GM23248 (cell line): ENCODE measurements at regions not wholly inside any gene's neighbourhood (a gene's known extent, or its start where the extent isn't known, plus 50 kb on each side); places are given as distances from the start of the nearest gene placed in this dataset.

Experiments
- DNase-seq: peaks from one replicate; pipeline ENCODE4 v3.0.0-alpha.2; 2015
- H2AFZ ChIP-seq: fragments of 200-600 bp; sonication (generic); 2 replicates; pipeline ENCODE4 v1.6.1; 2016; ENCODE audit warnings: antibody characterized with exemption
- H3F3A ChIP-seq: fragments of 200-600 bp; sonication (generic); 2 replicates; pipeline ENCODE4 v1.6.1; 2016; ENCODE audit warnings: mild to moderate bottlenecking, antibody characterized with exemption, mixed run types; ENCODE audit not compliant: insufficient read depth
- H3K27ac ChIP-seq: fragments of 200-600 bp; sonication (generic); 2 replicates; pipeline ENCODE4 v1.5.1; 2016; ENCODE audit warnings: mild to moderate bottlenecking
- H3K27me3 ChIP-seq: fragments of 200-600 bp; sonication (generic); replicated peaks from 2 replicates; pipeline ENCODE4 v1.6.1; 2016; ENCODE audit warnings: mild to moderate bottlenecking; ENCODE audit not compliant: insufficient read depth
- H3K36me3 ChIP-seq: fragments of 200-600 bp; sonication (generic); 2 replicates; pipeline ENCODE4 v1.6.1; 2016; ENCODE audit warnings: low read depth, mild to moderate bottlenecking
- H3K4me1 ChIP-seq: fragments of 200-600 bp; sonication (generic); 2 replicates; pipeline ENCODE4 v1.6.1; 2016; ENCODE audit warnings: mild to moderate bottlenecking; ENCODE audit not compliant: insufficient read depth
- H3K4me2 ChIP-seq: fragments of 200-600 bp; sonication (generic); one replicate; pipeline ENCODE4 v1.6.1; 2016; ENCODE audit warnings: mild to moderate bottlenecking; ENCODE audit not compliant: unreplicated experiment
- H3K4me3 ChIP-seq: fragments of 200-600 bp; sonication (generic); 2 replicates; pipeline ENCODE4 v1.5.1; 2016; ENCODE audit warnings: mild to moderate bottlenecking
- H3K79me2 ChIP-seq: fragments of 200-600 bp; sonication (generic); 2 replicates; pipeline ENCODE4 v1.6.1; 2016; ENCODE audit warnings: mild to moderate bottlenecking; ENCODE audit not compliant: insufficient read depth
- H3K9ac ChIP-seq: fragments of 200-600 bp; sonication (generic); 2 replicates; pipeline ENCODE4 v1.6.1; 2016; ENCODE audit warnings: mild to moderate bottlenecking
- H3K9me2 ChIP-seq: fragments of 200-600 bp; sonication (generic); 2 replicates; pipeline ENCODE4 v1.6.1; 2016; ENCODE audit warnings: mixed run types, mild to moderate bottlenecking, moderate library complexity; ENCODE audit not compliant: insufficient read depth
- H3K9me3 ChIP-seq: fragments of 200-600 bp; sonication (generic); one replicate; pipeline ENCODE4 v1.6.1; 2017; ENCODE audit warnings: low read depth
- H4K20me1 ChIP-seq: fragments of 200-600 bp; sonication (generic); 2 replicates; pipeline ENCODE4 v1.6.0; 2016; ENCODE audit not compliant: insufficient read depth
- EZH2 ChIP-seq: fragments of 200-600 bp; sonication (generic); IDR thresholded peaks from 2 replicates; pipeline ENCODE4 v1.6.1; 2018; ENCODE audit warnings: antibody characterized with exemption, mild to moderate bottlenecking; ENCODE audit not compliant: insufficient read depth, poor library complexity, severe bottlenecking
- EZH2phosphoT487 ChIP-seq: fragments of 200-600 bp; sonication (generic); IDR thresholded peaks from 2 replicates; pipeline ENCODE4 v1.6.1; 2018; ENCODE audit warnings: antibody characterized with exemption, moderate library complexity, mild to moderate bottlenecking, low read depth; ENCODE audit not compliant: insufficient read depth
- WGBS, 2 experiments: methylation state at CpG; one replicate each; pipeline ENCODE4 v1.1.6; 2015 to 2017; ENCODE audit warnings: low lambda C conversion rate in 2 of 2, low coverage in 1 of 2; ENCODE audit errors: missing lambda C conversion rate in 2 of 2; 5-methylcytosine and 5-hydroxymethylcytosine counted together
- in situ Hi-C: fragments of 300-500 bp; cut with MboI; formaldehyde crosslinking; loops from 2 replicates; pipeline ENCODE4 v1.15.0; 2020

GRCh38 chr6:168822376-168822775 lies 381.4 kb downstream of the SMOC2 start:
- Histone ChIP-seq H3K36me3 (no peaks in the 10 kb centered on the region), H3K4me1 (no peaks in the 10 kb centered on the region), H3K4me2 (no peak overlapping the region), H3K9me3 (no peaks in the 10 kb centered on the region), H3K9me2 (no peaks in the 10 kb centered on the region), H4K20me1 (no peaks in the 10 kb centered on the region), H3F3A (no peaks in the 10 kb centered on the region), H2AFZ (no peak overlapping the region), H3K27me3 (no peaks in the 10 kb centered on the region), H3K27ac (no peak overlapping the region), H3K9ac (no peak overlapping the region), H3K79me2 (no peaks in the 10 kb centered on the region), H3K4me3 (no peak overlapping the region)
- 32 to 39% methylated on average over 9 of the region's 9 CpGs for WGBS, 2 experiments
- in situ Hi-C loops = no loop called here
- TF ChIP-seq EZH2 (no peak), EZH2phosphoT487 (no peak)
- no peak for DNase-seq

DNA sequence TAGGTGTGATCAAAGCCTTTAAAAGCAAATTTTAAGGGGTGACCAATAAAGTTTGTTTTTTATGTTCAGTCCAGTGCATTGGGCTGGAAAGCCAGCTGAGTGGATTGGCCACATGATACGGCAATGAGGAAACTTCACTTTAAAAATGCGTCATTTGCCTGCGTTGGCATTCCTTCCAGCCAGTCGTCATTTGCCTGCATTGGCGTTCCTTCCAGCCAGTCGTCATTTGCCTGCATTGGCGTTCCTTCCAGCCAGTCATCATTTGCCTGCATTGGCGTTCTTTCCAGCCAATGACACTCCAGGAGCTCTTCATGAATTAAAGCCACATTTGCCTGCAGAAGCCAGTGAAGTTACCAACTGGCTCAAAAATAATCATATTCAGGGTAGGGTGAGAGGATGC lies 378.6 kb downstream of the SMOC2 start:
- no peak overlapping the region for H3K9ac ChIP-seq
- H3K9me3 ChIP-seq = no peaks in the 10 kb centered on the region
- TF ChIP-seq EZH2phosphoT487 (no peak), EZH2 (no peak)
- no peaks in the 10 kb centered on the region for H3K36me3 ChIP-seq
- DNase-seq = no peak
- no peak overlapping the region for H3K4me2 ChIP-seq
- H2AFZ ChIP-seq = no peak overlapping the region
- H3K27ac ChIP-seq = no peak overlapping the region
- H3K9me2 ChIP-seq = no peaks in the 10 kb centered on the region
- no peaks in the 10 kb centered on the region for H3K27me3 ChIP-seq
- in situ Hi-C loops = no loop called here
- H3K4me3 ChIP-seq = no peak overlapping the region
- H3K4me1 ChIP-seq = no peaks in the 10 kb centered on the region
- H4K20me1 ChIP-seq = no peaks in the 10 kb centered on the region
- no peaks in the 10 kb centered on the region for H3K79me2 ChIP-seq
- no peaks in the 10 kb centered on the region for H3F3A ChIP-seq
- 43 to 45% methylated on average over 8 of the region's 8 CpGs for WGBS, 2 experiments

- H3K9me3 ChIP-seq = no peaks in the 10 kb centered on the region
- in situ Hi-C loops = no loop called here
- DNase-seq = no peak
- H3K4me2 ChIP-seq = no peak overlapping the region
- 0% methylated on average over 1 of the region's 1 CpG for WGBS, 2 experiments
- H3K9ac ChIP-seq = no peak overlapping the region
- H3K9me2 ChIP-seq = no peaks in the 10 kb centered on the region
- no peak overlapping the region for H2AFZ ChIP-seq
- no peaks in the 10 kb centered on the region for H3F3A ChIP-seq
- no peaks in the 10 kb centered on the region for H3K36me3 ChIP-seq
- H3K27ac ChIP-seq = no peak overlapping the region
- no peaks in the 10 kb centered on the region for H4K20me1 ChIP-seq
- no peak for TF ChIP-seq EZH2phosphoT487
- no peak for TF ChIP-seq EZH2
- H3K4me3 ChIP-seq = no peak overlapping the region
- H3K4me1 ChIP-seq = no peaks in the 10 kb centered on the region
- no peaks in the 10 kb centered on the region for H3K79me2 ChIP-seq
- no peaks in the 10 kb centered on the region for H3K27me3 ChIP-seq
These were observed 376.7 kb downstream of the SMOC2 start for GRCh38 chr6:168817558-168818159.

DNA sequence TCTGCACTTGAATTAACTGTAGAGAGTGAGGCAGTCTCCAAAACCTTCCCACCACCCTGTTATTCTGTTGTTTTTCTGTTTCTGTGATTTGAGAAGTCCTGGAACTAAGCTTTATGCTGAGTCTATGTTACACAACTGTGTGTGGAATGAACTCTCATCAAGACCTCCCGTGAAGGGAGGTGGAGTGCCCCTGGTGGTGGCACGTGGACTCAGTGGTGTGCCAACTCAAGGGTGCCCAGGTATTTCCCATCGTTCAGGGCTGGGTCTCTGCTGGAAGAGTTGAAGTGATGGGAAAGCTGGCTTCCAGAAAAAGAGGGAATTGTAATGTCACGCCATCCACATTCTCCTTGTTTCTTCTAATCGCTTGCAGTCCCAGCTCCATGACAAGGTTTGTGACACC lies 374.2 kb downstream of the SMOC2 start:
- Histone ChIP-seq H2AFZ (no peak overlapping the region), H4K20me1 (no peaks in the 10 kb centered on the region), H3K4me1 (no peaks in the 10 kb centered on the region), H3K27ac (no peak overlapping the region), H3K4me2 (no peak overlapping the region), H3F3A (no peaks in the 10 kb centered on the region), H3K79me2 (no peaks in the 10 kb centered on the region), H3K36me3 (no peaks in the 10 kb centered on the region), H3K27me3 (no peaks in the 10 kb centered on the region), H3K9me3 (no peaks in the 10 kb centered on the region), H3K4me3 (no peak overlapping the region), H3K9ac (no peak overlapping the region), H3K9me2 (no peaks in the 10 kb centered on the region)
- DNase-seq = no peak
- WGBS, 2 experiments = 28 to 30% methylated on average over 5 of the region's 5 CpGs
- no peak for TF ChIP-seq EZH2
- TF ChIP-seq EZH2phosphoT487 = no peak
- in situ Hi-C loops = no loop called here

DNA sequence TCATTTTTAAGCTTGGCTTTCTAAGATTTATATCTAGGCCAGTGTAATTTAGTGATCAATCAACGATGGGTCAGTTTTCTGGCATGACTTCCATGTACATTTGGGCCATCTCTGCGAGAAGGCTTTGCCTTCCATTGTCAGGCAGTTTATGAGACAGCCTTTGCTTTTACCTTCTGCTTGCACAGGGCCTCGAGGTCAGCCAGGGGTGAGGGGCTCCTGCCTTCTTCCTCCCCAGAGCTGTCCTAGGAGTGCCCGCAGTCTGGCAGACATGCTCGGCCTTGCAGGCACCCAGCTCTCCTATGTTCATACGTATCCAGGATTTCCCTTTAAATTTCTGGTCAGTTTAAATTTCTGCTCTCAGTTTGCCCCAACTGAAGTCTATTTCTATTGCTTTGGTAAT lies 367.2 kb downstream of the SMOC2 start:
- no peak for DNase-seq
- Histone ChIP-seq H4K20me1 (no peaks in the 10 kb centered on the region), H3K9ac (no peak overlapping the region), H2AFZ (no peak overlapping the region), H3K36me3 (no peaks in the 10 kb centered on the region), H3K4me2 (no peak overlapping the region), H3K27ac (no peak overlapping the region), H3K79me2 (no peaks in the 10 kb centered on the region), H3F3A (no peaks in the 10 kb centered on the region), H3K9me2 (no peaks in the 10 kb centered on the region), H3K9me3 (no peaks in the 10 kb centered on the region), H3K4me1 (no peaks in the 10 kb centered on the region), H3K4me3 (no peak overlapping the region), H3K27me3 (no peaks in the 10 kb centered on the region)
- 22 to 26% methylated on average over 6 of the region's 6 CpGs for WGBS, 2 experiments
- no peak for TF ChIP-seq EZH2phosphoT487
- TF ChIP-seq EZH2 = no peak
- in situ Hi-C loops = no loop called here
